ENCODE measurements at regions not wholly inside any gene's neighbourhood (a gene's known extent, or its start where the extent isn't known, plus 50 kb on each side); places are given as distances from the start of the nearest gene placed in this dataset.

DNA sequence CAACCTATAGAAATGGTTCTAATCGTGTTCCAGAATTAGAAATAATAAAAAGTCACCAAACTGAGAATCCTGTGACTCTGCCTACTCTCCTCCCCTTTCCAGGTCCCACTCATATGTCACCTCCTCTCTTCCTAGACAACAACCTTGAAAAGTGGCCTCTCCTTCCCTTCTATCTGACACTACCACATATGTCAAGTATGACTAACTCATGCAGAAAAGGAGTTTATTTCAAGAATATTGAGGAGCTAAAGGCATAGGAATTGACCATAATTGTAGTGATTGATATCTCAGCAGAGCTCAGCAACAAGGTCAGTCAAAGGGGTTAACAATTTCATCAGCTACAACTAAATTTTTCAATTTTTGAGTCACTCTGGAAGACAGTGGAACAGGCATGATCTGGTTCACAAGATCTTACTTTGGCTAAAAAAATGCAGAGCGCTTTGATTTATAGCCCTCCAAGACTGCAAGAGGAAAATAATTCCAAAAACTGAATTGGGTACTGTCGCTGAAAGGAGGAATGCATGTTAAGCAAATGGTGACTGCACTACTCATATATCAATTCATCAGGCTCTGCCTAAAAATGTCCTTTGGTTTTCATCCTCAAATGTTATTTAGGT lies 160.6 kb upstream of the ARHGEF26 start:
- TF ChIP-seq, protein P1, sequence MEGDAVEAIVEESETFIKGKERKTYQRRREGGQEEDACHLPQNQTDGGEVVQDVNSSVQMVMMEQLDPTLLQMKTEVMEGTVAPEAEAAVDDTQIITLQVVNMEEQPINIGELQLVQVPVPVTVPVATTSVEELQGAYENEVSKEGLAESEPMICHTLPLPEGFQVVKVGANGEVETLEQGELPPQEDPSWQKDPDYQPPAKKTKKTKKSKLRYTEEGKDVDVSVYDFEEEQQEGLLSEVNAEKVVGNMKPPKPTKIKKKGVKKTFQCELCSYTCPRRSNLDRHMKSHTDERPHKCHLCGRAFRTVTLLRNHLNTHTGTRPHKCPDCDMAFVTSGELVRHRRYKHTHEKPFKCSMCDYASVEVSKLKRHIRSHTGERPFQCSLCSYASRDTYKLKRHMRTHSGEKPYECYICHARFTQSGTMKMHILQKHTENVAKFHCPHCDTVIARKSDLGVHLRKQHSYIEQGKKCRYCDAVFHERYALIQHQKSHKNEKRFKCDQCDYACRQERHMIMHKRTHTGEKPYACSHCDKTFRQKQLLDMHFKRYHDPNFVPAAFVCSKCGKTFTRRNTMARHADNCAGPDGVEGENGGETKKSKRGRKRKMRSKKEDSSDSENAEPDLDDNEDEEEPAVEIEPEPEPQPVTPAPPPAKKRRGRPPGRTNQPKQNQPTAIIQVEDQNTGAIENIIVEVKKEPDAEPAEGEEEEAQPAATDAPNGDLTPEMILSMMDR (conservative IDR thresholded peaks at IDR 0.05; ENCODE audit: low read length), result no peak
- no peak for TF ChIP-seq EZH2phosphoT487 (IDR thresholded peaks at IDR 0.05; ENCODE audit: borderline replicate concordance)
